ENCODE measurements at regions not wholly inside any gene's neighbourhood (a gene's known extent, or its start where the extent isn't known, plus 50 kb on each side); places are given as distances from the start of the nearest gene placed in this dataset.
A peak's percentile ranks its signal among the peaks of the same experiment; 100 is the strongest.
"Not testable (repeated sequence)": the region's sequence is repeated elsewhere in the genome, so short reads cannot be mapped to it uniquely, and the experiment has no call there.

DNA sequence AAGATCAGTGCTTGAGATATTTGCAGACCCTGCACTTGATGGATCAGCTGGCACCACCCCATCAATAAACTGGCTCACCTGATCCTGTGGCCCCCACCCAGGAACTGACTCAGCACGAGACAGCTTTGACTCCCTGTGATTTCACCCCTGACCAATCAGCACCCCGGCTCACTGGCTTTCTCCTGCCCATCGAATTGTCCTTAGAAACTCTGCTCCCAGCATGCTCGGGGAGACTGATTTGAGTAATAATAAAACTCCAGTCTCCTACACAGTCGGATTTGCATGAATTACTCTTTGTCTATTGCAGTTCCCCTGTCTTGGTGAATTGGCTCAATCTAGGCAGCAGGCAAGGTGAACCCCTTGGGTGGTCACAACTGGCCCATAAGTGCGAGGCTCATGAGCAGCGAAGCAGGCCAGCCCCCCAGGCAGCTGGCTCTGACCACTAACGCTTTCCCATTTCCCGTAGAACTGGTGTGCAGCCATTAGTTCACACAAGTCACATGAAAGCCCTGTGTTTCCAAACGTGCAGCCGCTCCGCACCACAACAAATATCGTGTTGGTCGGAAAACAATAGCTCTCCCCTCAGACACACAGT lies 79.6 kb downstream of the RSPH3 start:
- no peak for DNase-seq (ENCODE audit: low read depth)

DNA sequence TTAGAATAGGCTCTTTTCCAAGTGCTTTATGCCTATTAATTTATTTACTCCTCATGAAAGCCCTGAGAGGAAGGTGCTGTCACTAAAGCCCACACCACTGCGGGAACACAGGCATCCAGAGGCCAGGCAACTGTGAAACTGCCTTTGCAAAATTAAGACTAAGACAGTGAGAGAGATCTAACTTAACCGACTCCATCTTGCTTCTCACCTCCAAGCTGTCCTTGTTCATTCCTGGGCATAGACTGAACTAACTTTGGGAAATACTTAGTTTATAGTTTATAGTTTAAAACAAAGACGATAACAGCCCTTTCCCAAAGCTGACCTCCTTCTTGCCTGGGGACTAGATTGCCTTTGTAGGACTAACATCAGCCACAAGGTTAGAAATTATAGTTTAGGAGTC lies 80.1 kb downstream of the RSPH3 start:
- no peak for DNase-seq (ENCODE audit: low read depth)

DNA sequence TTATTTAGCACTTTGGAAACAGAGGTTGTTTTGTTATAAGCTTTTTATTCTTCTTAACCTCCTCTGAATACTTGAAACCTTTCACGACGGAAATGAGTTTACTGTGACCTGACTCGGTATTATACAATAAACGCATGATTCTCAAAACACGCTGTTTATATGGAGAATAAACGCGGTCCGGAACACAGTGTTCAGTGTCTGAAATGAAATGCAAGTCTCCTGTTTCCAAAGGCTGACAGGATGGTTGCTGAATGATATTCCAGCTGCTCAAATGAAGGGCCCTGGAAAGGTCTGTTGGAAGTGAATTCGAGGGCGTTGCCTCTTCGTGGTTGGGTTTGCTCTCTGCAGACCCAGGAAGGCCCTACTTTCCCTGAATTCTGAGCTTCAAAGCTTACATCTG lies 83.4 kb downstream of the RSPH3 start:
- DNase-seq (ENCODE audit: low read depth), result no peak

DNA sequence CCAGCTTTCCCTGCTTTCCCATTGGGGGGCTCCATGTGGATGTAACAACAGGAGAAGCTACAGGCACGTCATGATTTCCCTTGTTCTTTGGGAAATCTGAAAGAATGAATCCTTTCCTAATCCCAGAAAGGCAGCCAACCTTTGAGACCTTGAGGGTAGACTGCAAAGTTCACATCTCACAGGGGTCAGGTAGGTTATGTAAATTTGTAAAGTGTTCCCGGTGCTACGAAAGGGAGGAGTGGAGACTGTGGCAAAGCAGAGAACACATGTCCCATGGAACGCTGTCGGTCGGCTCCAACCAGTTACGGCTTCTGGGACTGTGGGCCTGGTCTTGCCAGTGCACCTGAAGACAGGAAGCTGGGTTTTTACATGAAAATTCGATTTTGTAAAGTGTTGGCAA lies 85.1 kb downstream of the RSPH3 start:
- no peak for DNase-seq (ENCODE audit: low read depth)

DNA sequence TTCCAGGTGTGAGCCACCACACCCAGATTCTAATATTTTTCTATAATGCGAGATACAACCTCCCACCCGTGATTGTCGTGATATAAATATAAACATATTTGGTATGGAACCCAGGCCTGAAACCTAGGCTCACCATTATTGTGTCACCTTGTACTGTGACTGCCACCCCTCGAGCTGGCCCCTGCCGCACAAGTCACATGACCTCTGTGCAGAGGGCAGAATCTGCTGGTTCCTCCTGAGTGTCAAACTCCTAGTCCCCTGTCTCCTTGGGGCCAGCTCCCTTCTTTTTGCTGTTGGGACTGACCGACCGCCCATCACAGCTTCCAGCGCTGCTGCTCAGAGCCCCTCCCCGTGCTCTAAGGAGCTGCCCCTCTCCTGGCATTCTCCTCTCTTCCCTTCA lies 86.4 kb downstream of the RSPH3 start:
- DNase-seq (ENCODE audit: low read depth), result no peak

DNA sequence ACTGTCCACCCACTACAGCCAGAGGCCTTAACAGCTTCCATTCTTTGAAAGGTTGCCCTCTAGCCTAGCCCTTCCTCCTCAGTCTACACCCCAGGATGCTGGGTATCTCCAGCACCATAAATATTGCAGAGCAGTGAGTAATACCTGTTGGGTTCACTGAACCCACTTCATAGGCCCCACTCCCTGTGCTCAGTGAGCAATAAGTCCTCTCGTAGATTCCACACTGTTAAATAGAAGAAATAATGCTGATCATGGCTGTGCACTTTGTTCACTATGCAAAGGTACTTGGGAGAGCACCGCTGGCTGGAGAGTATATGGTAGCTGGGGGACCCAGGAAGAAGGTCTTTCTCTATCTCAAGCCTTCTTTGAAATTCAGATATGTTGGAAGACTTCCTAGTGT lies 87.3 kb downstream of the RSPH3 start:
- no peak for DNase-seq (ENCODE audit: low read depth)

DNA sequence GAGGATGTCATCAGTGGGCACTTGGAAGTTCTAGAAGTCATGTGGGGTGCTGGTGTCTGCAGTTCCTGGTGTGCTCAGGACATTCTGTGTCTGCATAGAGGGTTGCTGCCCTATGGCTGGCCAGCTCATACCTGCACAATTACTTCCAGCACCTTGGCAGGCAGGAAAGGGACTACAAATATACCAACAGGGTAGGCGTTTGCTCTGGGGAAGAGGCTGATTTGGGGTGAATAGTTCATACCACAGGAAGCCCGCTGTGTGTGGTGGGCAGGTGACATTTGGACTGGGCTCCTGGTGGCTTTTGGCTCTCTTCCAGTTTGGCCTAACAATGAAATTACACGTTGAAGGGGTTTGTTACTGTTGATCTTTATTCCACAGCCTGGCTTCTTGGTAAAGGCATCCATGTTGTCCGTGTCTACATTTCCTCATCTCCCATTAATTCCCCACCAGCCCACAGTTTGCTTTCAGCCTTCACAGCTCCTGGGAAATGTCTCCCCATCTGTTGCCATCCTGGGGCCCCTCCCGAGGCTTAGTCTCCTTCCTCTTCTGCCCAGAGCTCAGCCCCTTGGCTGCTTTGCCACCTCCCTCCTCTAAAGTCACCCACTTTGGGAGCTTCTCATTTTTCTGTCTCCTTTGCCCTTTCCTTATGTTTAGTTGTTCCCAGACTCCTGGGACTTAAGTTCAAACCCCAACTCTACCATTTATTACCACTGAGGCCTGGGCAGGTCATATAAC lies 88.1 kb downstream of the RSPH3 start:
- DNase-seq (ENCODE audit: low read depth), result no peak

DNA sequence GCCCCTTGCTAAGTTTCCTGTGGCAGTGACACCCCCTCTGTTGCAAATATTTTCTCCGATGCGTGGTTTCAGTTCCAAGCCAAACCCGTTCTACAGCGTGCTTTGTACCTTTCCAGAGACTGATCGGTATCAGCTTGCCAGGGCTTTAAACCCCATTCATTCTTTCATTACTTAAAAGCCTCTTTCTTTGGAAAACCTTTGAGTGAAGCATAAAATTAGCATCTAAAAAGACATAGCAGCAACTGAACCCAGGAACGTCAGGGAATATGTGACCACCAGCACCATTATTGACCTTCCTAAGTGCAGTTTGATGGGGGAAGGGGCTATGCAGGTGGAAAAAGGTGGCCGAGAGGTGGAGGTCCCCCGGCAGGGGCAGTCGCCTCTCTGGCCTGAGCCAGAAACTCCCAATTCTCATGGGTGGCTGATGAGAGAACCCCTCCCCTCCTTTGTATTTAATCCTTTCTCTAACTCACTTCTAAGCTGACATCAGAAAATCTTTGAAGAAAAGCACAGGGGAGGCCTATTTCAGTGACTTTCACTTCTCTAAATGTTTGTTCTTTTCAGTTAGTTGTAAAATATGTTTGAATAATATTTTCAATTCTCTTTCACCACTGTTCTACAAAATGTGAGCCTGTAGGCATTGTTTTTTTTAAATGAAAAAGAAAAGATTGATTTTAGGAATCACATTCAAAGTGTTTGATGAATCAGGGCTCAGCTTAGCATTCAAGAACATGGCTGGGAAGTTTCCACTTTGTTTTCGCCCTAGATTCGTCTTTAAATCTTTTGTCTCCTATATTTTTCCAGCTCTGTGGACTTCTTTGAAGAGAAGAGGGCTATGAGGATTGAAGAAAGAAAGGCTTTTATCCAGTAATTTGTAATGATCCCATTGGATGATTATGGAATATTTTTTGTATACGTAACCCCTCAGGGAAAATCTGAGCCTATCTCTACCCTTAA lies 89.2 kb downstream of the RSPH3 start:
- DNase-seq (ENCODE audit: low read depth), result no peak

DNA sequence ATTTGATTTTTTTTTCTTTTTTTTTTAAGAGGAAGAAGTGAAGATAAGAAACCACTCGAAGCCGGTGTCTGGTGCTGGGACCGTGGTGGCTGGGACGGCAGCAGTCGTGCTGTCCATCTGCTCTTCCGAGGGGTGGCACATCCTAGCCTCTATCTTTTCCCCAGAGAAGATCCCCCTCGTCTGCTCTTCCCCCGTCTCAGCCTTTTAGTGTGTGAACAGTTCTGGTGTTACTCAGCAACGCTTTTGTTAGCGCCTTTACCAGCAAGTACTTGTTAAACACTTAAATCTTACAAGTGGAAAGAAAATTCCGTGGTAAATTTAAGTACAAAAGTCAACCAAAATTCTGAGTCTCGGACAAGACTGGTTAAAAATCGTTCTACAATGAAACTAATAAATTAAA lies 90.1 kb downstream of the RSPH3 start:
- no peak for DNase-seq (ENCODE audit: low read depth)

DNA sequence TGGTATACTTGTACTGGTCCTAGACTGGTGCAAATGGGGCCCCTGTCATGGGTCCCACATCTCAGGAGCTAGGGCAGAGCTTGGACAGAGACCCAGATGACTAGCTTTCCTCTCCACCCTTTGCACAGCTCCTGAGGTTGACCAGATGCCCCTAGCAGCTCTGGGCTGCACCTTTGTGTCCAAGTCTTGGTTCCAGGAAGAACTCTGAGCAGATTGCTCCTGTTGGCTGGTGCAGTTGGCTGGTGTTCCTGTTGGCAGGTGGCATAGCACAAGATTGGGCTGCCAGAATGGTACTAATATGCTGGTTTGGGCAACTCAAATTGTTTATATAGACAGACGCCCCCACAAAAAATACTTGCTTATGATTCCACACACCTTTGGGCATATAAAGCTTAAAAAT lies 89.4 kb upstream of the EZR start:
- DNase-seq (ENCODE audit: low read depth), result no peak

DNA sequence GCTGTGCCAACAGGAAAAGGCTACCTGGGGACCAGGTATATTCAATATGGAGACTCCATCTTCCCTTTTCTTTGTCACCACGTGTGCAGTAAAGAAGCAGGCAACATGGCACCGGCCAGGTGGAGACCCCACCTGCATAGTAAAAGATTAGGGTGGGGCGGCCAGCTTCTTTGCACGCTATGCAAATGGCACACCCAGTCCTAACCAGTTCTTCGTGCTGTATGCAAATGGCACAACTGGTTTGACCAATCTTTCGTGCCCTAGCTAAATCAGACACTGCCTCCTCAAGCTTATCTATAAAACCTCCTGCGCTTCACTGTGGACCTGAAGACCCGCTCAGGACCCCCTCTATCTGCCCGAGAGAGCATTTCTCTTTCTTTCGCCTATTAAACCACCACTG lies 88.8 kb upstream of the EZR start:
- DNase-seq (ENCODE audit: low read depth), result no peak

DNA sequence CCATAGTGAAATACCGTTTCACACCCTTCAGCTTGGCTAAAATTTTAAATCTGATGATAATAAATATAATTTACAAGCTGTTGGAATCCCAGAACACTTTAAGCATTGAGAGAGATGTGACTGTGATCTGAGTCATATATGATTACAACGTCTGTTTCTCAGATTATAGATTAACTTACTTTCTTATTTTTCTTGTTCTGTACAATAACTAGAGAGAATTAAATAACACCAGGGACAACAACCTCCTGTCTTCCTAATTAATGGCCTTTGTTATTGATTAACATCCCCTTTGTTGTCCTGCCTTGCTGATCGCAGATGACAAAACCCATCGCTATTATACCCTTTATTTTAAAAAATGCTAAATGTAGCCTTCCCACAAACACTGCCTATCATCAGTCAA lies 87.8 kb upstream of the EZR start:
- DNase-seq (ENCODE audit: low read depth), result no peak

DNA sequence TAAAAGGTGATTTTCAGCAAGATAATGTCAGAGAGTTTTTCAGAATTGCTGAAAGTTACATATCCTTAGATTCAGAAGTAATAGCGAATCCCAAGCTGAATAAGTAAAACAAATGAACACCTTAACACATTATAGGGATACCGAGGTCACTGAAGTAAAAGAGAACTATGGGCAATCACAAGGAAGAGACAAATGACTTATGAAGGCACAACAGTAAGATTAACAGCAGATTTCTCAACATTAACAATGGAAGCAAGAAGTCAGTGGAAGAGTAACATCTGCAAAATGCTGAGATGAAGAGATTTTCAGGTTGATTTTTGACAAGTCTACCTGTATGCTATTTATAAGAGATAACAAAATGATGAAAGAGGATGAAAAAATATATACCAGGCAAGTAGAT lies 86.1 kb upstream of the EZR start:
- DNase-seq (ENCODE audit: low read depth), result no peak

DNA sequence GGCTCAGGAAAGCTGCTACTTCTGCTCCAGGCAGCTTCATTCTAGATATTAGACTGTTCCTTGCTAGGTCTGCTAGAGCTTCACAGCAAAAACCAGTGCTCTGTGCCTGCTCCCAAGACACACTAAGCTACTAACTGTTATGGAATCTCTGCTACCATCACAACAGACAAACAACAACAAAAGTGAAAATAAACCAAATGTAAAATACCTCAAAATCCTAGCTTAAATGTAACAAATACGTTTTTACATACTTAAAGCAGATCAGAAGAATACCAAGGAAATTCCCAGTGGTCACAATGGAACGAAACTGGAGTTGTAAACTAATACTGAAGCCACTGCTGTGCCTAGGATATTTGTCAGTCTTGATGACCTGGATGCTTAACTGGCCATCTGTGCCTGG lies 84.6 kb upstream of the EZR start:
- DNase-seq (ENCODE audit: low read depth), result no peak

DNA sequence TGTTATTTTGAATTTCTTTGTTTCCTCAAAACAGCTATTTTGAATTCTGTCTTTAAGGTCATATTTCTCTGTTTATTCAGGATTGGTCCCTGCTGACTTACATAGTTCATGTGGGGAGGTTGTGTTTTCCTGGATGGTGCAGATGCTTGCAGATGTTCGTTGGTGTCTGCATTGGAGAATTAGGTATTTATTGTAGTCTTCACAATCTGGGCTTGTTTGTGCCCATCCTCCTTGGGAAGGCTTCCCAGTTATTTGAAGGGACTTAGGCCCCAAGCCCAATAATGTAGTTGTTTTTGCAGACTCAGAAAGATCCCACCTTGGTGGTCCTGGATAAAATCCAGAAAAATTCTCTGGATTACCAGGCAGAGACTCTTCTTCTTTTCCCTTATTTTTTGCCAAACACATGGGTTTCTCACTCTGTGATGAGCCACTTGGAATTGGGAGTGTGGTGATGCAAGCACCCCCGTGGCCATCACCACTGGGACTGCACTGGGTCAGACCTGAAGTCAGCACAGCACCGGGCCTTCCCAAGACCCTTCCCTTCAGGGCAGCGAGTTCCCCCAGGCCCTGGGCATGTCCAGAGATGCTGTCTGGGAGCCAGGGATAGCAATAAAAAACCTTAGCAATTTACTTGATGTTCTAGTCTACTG lies 81.6 kb upstream of the EZR start:
- no peak for DNase-seq (ENCODE audit: low read depth)

DNA sequence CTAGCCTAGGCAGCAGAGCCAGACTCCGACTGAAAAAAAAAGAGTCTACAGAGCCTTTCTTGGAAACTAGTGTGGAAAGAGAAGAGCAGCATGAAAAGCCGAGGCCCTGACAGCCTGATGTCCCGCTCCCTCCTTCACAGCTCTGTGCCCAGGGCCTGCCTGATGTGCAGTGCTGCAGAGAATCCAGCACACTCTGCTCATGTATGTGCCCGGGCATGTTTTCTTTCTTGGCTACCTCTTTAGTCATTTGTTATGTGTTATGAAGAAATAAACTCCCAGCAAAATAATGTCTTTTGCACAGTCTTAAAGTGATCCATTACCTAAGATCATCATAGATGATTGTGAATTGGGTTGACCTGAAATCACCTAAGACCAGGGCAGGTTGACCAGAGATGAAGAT lies 78.1 kb upstream of the EZR start:
- no peak for DNase-seq (ENCODE audit: low read depth)

DNA sequence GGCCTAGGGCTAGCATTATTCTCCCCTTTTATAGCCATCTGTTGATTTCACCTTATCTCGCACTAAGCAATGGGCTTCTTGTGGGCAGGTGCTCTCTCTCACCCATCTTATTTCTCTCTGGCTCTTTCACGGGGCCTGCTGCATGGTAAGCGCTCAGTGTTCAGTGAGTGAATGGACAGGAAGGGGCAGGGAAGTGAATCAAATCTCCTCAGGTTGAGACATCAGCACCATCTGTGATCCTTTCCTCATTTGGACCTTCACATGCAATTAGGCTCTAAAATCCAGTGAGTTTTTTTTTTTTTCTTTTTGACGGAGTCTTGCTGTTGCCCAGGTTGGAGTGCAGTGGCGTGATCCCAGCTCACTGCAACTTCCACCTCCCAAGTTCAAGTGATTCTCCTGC lies 76.5 kb upstream of the EZR start:
- no peak for DNase-seq (ENCODE audit: low read depth)

DNA sequence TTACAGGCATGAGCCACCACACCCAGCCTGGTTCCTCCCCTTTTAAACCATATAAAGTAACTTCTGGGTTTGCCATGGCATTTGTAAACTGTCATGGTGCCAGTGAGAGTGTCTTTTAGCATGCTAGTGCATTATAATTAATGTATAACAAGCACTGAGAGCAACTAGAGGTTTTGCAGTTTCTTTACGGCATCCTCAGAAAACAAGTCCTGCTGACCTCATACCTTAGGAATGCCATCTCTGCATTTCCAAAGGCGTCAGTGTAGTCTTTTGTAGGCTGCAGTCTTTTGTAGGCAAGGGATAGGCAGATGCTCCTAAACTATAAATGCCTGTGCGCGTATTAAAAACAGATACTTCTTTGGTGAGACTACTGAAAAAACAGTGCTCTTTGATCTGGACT lies 75.0 kb upstream of the EZR start:
- DNase-seq (ENCODE audit: low read depth), result peak; percentile 66

DNA sequence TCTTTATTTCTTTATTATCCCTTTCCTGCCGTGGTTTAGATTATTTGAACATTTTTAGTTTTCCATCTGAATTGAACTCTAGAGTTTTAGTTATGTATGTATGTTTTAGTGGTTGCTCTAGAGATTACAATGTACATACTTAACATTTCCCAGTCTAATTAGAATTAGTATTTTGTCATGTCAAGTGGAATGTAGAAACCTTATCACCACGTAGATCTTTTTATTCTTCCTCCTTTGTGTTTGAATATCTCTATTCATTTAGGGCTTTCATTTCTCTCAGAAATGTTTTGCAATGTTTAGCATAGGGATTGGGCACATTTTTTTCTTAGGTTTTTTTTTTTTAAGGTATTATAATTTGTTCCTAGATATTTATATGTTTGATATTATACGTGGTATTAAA lies 73.1 kb upstream of the EZR start:
- DNase-seq (ENCODE audit: low read depth), result no peak

DNA sequence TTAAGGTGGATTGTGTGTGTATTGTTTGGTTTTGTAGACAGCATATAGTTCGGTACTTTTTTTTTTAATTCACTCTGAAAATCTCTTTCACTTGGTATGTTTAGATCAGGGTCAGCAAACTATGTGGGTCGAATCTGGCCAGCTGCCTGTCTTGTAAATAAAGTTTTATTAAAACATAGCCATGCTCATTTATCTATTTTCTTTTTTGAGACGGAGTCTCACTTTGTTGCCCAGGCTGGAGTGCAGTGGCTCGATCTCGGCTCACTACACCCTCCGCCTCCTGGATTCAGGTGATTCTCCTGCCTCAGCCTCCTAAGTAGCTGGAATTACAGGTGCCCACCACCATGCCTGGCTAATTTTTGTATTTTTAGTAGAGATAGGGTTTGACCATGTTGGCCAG lies 72.4 kb upstream of the EZR start:
- not testable (repeated sequence) for DNase-seq (ENCODE audit: low read depth)

DNA sequence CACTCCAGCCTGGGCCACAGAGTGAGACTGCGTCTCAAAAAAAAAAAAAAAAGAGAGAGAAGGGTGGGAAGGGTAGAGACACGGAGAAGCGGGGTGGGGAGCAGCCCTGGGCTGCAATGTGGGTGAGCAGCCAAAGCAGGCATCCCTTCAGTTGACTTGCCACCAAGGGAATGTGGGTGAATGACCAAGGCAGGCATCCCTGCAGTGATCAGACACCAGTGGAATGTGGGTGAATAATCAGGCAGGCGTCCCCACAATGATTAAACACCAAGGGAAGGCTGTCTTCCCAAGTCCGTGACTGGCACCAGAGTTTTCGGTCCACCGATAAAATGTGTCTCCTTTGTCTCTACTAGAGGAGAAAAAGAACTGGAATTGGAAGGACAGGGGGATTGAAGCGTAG lies 69.0 kb upstream of the EZR start:
- DNase-seq (ENCODE audit: low read depth), result not testable (repeated sequence)

DNA sequence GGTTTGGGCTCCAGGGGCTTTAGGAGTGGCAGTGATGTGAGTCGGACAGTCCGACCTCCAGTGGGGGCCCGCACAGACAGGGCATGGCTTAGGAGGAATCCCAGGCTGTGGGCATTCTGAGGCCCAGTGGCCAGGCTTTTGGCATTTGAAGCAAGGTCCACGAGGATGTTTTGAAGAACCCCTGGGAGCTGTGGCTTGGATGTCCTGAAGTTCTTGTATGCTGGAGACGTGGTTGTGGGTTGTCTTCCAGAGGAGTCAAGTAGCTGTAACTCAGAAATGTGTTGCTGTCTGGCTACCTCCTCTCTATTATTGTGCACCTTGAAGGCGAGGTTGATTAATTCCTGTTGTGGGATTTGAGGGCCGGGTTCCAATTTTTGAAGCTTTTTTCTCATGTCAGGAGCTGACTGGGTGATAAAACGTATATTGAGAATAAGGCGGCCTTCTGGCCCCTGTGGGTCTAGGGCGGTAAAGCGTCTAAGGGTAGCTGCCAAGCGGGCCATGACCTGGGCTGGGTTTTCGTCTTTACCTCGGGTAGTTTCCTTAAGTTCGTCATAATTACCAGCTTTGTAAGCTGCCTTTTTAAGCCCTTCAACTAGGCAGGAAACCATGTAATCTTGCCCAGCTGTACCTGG lies 67.3 kb upstream of the EZR start:
- not testable (repeated sequence) for DNase-seq (ENCODE audit: low read depth)
